HG02571 (cell line): ENCODE measurements at regions not wholly inside any gene's neighbourhood (a gene's known extent, or its start where the extent isn't known, plus 50 kb on each side); places are given as distances from the start of the nearest gene placed in this dataset.
"Not testable (repeated sequence)": the region's sequence is repeated elsewhere in the genome, so short reads cannot be mapped to it uniquely, and the experiment has no call there.

Experiments
- ATAC-seq: cut with Tn5 transposase; IDR thresholded peaks from one replicate; pipeline ENCODE4 v1.9.1; 2021; ENCODE audit warnings: mild to moderate bottlenecking, moderate library complexity; ENCODE audit not compliant: unreplicated experiment

DNA sequence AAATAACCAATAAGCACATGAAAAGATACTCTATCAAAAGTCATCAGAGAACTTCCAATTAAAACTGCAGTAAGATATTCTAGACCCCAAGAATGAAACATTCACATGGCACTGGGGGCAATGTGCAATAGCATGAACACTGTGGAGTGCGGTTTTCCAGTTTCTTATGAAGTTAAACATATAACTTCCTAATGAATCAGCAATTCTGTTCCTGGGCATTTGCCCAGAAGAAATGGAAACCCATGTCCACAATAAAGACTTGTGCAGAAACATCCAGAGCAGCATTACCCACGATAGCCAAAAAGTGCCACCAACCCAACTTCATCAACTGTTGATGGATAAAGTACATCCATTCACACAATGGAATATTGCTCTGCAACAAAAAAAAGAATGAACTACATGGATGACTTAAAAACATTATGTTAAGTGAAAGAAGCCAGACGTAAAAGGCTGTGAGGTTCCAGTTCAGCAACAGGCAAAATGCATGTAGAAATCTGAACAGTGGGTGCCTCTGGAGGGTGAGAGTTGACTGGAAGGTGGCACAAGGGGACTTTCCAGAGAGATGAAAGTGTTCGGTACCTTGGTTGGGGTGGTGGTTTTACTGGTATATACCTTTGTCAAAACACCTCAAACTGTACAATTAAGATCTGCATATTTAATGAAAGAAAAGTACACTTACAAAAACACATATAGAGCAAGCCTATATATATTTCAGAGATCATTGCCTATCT, 207.2 kb upstream of the ECI2 start:
- ATAC-seq = no peak

DNA sequence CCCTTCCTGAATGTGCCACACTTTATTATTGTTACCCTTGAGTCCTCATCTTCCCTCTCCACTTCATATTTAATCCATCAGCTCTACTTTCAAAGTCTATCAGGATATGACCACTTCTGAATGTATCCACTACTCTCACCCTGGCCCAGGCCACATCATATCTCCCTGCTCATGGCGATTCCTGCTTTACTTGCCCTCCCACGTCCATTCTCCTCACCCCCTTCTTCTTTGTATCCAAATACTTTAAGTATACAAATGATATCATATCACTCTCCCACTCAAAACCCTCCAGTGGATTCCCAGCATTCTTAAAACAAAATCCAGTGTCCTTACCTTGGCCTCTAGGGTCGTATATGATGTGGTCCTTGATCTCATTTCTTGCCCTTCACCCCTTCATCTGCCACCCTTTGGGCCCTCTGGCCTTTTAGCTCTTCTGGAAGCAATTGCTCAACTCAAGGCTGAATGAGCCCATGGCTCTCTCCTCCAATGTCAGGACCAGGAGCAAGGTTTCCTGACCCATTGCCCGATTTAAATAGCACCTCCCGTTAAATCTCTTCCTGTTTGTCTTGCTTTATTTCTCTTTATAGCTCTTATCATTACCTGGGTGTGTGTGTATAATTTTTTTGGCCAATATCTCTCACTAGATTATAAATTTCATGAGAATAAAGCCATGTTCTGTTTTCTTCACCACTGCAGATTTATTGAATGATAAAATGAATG, 205.9 kb upstream of the ECI2 start:
- ATAC-seq = no peak

DNA sequence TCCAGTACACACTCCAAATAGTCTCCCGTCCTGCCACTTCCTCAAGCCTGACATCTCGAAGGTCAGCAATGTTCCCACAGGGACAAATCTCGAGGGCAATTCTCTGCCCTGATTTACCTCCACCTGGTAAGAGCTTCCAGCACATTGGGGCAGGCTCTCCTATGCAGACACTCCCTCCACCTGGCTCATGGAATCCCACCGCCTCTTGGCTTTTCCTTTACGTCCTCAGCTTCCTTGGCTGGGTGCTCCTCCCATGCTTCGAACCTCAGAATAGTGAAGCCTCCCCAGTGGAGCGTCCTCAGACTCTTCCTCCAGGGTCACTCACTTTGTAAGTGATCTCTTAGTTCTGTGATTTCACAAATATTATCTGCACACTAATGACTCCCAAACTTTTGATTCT, 205.2 kb upstream of the ECI2 start:
- no peak for ATAC-seq

DNA sequence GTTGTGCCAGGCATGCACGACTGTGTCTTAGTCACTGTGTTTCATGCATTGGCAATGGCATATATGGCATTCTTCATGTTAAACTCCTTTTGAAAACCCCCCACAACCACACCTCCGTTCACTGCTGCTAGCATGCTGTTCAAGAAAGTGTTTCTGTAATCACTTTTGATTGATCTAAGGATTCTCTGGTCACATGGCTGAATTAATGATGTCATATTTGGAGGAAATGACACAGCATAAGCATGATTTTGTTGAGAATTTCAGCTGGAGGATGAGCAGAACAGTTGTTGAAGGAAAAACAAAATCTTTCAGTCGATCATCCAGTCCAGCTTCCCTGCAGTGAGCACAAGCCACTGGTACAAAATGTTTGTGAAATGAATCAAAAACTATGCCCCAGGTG, 203.5 kb upstream of the ECI2 start:
- ATAC-seq = no peak

DNA sequence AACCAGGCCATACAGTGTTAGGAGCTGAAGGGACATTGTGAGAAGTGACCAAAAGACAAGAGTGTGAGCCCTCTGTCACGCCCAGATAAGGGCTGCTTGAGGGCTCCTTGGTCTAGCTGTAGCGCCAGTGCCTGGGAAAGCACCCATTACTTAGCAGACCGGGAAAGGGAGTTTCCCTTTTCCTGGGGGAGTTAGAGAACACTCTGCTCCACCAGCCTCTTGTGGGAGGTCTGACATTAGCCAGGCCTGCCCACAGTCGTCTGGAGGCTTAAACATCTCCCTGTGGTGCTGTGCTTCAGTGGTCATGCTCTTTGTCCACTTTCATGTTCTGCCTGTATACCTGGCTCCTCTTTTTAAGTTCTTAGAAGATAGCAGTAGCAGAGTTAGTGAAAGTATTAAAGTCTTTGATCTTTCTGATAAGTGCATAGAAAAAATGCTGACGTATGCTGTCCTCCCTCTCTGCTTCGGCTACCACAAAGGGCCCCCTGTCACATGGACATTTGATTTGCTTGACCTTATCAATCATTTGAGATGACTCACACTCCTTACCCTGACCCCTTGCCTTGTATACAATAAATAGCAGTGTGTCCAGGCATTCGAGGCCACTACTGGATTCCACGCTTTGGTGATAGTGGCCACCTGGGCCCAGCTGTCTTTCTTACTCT, 201.5 kb upstream of the ECI2 start:
- ATAC-seq = no peak

DNA sequence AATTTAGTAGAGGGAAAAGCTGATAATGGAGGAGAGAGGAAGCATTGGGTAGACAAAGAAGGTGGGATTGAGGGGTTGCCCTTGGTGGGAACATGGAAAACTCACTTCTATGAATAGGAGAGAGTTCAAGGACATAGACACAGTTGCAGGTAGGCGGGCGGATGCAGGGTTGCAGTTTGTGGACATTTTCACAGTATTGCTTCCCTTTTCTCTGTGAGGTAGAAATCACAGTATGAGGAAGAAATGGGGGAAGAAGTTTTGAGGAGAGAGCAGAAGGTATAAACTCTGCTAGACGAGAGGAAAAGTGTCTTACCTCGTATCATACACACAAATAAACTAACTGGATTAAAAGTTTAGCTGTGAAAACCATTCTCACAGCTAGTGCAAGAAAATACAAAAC, 200.7 kb upstream of the ECI2 start:
- ATAC-seq = no peak

DNA sequence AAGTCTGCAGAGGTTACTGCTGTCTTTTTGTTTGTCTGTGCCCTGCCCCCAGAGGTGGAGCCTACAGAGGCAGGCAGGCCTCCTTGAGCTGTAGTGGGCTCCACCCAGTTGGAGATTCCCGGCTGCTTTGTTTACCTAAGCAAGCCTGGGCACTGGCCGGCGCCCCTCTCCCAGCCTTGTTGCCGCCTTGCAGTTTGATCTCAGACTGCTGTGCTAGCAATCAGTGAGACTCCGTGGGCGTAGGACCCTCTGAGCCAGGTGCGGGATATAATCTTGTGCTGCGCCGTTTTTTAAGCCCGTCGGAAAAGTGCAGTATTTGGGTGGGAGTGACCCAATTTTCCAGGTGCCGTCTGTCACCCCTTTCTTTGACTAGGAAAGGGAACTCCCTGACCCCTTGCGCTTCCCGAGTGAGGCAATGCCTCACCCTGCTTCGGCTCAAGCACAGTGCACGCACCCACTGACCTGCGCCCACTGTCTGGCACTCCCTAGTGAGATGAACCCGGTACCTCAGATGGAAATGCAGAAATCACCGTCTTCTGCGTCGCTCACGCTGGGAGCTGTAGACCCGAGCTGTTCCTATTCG, 198.9 kb upstream of the ECI2 start:
- not testable (repeated sequence) for ATAC-seq

DNA sequence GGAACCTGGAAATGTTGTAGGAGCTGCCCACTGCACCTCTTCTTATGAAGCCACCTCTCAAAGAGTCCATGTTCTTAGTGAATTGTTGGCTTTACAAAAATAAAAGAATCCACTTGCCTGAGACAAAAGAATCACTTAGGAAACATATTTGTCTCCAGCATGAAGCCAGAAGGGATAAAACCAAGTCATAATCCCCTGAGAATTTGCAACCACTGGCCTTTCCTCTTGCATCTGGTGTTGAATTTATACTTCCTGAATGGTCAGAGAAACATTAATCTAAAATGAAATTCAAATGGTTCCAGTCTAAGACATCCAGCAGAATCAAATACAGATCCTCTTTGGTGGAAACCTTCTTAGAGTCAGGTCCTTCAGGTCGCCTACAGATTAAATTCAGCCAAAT, 192.5 kb upstream of the ECI2 start:
- ATAC-seq = no peak

DNA sequence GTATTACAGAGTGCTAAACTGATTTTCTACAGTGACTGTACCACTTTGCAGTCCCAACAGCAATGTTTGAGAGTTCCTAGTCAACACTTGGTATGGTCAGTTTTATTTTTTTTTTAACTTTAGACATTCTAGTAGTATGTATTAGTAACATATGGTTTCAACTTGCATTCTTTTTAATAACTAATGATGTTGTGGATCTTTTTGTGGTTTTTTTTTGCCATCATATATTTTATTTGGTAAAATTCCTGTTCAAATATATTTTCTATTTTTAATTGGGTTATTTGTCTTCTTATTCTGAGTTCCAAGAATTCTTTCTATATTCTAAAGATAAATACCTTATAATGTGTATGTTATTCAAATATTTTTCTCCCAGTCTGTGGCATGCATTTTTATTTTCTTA, 189.4 kb upstream of the ECI2 start:
- ATAC-seq = no peak

DNA sequence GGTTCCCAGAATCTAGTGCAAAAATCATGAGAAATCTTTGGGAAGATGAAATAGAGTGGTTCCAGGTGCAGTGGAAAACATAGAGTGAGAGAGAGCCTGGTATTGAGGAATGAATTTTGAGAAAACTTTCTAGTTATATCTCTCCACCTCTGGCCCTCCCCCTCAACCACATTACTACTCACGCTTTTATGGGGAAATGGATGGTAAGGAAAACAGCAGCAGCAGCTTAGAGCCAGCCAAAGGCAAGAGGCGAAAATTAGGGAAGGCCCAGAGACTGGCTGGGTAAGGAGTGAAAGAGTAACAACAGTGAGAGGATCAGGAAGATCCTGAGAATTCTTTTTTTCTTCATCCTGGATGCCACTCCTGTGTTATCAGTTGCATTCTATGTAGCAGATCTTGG, 187.9 kb upstream of the ECI2 start:
- ATAC-seq = no peak

DNA sequence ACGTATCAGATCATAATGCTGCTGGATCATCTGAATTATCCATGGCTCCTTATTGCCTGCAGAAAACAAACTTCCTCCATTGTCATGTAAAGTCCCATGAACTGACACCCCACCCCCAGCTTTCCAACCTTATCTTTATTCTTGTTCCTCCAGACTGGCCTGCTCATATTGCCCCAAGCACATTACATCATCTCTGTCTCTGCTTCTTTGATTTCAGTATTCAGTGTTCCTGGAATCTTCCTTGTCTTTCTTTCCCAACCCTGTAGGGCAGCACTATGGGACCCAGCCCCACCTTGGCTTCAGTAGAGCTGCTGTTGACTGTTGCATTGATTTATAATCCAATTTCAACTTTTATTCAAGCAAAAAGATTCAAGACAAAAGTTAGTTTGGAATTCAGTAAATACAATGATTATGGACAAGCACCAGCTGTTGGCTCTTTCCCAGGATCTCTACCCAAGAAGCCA, 187.5 kb upstream of the ECI2 start:
- no peak for ATAC-seq

DNA sequence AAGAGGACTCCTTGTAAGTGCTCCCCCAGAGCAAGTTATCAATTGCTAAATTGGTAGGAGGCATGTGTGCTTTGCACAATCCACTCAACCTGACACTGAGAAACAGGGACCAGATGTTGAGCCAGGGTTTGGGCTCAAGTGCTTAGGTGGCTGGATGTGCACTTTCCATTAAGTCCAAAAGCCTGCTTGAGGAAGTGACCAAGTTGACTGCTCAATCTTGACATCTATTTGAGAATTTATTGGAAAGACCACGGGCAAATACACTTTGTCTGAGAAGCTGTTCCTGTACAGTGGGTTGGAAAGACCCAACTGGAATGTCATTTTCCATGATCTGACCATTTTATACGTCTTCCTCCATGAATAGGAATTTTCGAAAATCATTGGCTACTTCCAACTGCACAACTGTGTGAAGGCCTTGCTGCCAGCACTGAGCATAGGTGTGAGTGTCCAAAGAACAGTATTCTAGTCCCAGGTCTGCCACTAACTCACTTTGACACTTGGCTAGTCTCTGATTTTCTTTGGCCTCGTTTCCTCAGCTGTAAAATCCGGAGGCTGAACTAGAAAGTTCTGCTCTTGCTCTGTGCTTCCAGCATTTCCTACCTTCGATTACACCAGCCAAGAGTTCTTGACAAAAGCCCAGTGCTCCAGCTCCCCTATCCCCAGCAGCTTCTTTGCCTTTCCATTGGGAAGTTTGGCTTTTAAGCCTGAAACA, 186.9 kb upstream of the ECI2 start:
- no peak for ATAC-seq

DNA sequence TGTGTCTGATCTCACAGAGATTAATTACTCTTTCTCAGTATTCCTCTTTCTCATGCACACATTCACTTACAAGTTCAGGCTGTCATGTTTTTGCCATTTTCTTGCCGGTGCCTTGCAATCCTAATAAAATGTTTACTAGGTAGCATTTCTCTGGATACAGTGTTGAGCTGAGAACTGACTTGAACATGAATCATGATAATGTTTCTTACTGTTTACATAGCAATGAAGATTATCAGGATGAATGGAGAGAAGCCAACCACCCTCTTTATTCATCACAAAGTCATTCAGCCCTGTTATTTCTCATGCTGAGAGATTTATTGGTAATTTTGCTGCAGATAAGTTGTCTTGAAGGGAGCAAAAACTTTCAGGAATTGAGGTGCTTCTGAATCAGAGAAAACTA, 185.5 kb upstream of the ECI2 start:
- no peak for ATAC-seq

DNA sequence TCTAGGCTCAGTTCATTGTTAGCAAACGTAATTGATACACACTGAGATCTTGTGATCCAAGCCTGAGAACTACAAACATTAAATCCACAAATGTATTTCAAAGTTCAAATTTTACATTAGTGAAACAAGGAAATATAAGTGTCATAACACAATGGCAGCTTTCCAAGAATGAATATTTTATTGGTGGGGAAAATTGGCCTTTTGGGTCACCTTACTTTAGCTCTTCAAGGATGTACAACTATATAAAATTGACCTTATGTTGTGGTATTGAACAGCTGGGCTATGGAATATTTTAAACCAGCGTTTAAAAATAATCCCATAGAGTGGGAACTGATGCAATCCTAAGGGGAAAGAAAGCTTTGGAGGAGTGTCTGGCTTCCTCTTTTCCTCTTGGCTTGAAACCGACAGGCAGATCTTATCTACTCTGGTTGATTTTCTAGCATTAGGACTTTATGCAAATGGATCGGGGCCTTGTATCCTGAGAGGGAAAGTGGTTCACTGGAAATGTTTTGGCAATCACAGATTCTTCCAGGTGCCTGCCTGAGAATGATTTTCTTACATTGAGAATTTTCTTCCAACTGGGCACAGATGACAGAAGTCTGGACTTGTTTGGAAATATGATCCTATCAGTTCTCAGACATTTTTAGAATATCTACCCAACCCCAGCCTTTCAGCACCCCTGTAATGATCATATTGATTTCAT, 184.8 kb upstream of the ECI2 start:
- ATAC-seq = no peak

DNA sequence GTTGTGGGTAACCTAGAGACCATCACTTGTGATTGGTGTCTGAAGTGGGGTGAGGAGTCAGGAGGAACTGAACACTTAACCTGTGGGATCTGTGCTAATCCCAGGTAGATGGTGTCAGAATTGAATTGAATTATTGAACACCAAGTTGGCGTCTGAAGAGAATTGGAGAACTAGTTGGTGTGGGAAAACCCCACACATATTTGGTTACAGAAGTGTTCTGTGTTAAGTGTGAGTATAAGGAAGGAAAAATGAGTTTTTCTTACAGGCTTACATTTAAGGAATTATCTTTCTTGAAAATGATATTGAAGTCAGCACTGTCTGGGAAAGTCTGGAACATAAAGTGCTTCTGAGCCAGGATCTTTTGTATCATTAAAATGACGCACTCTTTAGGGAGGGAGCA, 182.9 kb upstream of the ECI2 start:
- no peak for ATAC-seq

DNA sequence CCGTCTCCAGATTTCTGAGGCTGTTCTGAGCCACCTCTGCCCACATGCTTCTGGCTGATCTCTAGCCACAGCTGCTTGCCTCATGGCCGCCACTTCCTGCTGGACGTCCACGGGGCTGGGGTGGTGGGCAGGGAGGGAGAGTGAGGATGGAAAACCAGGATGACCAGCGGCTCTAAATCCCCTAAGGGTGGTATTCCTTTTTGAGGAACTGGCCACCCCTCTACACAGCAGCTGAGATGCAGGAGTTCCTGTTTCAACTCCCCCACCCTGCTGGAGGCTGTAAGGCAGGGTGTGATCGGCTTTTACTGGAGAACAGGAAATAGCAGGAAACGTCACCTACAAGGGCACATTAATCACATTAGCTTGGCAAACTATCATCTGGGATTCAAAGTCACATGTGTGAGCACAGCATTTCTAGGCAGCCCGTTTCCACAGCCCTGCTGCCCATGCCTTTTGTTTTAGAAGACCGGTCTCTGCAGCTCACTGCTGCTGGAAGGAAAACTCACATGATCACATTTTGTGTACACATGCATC, 181.6 kb upstream of the ECI2 start:
- ATAC-seq = no peak

DNA sequence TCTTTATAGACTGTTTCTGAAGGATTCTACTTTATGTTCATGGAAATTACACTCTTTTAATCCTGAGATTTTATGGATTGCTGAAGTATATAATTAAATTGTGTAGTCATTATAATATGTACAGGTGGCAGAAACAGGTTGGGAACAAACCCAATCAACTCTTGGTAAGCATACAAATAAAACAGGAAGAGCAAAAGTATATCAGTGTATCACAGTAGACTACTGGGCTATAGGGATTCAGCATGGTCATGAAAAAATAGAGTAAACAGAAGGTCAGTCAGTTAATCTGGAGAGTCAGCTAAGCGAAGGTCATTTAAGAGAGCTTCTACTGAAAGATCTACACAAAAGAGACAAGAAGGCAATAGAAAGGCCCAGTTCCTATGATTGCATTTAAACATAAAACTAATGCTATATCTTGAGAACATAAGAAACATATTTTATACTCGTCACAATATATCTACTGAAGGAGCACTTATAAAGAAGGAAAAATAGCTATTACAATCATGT, 178.9 kb upstream of the ECI2 start:
- no peak for ATAC-seq

DNA sequence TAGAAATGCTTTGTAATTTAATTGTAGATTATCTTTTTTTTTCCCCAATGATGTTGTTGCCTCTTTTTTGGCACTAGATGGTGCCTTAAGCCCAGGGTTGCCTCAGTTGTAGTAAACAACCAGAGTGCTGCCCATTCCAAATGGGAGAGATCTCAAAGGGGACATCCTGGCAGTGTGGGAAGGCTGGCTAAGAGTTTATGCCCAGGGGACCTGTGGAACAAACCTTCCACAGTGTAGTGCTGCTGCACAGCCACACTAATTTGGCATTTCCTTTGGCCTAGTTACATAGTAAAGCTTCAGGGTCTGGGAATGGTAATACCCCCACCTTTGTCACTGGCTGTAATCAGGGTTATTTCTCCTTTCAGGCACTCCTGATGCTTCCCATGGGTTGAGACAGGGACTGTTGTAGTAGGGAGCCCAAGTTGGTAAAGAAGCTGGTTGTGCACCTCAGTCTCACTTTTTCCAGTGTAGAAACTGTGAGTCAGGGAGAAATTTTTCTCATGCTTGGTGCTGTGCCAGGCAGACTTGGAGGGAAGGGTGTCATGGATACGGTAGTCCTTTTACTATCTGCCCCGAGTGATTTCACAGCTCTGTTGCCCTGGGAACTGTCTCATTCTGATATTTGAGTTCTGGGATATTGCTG, 177.8 kb upstream of the ECI2 start:
- no peak for ATAC-seq
